ENCODE measurements at regions not wholly inside any gene's neighbourhood (a gene's known extent, or its start where the extent isn't known, plus 50 kb on each side); places are given as distances from the start of the nearest gene placed in this dataset.

DNA sequence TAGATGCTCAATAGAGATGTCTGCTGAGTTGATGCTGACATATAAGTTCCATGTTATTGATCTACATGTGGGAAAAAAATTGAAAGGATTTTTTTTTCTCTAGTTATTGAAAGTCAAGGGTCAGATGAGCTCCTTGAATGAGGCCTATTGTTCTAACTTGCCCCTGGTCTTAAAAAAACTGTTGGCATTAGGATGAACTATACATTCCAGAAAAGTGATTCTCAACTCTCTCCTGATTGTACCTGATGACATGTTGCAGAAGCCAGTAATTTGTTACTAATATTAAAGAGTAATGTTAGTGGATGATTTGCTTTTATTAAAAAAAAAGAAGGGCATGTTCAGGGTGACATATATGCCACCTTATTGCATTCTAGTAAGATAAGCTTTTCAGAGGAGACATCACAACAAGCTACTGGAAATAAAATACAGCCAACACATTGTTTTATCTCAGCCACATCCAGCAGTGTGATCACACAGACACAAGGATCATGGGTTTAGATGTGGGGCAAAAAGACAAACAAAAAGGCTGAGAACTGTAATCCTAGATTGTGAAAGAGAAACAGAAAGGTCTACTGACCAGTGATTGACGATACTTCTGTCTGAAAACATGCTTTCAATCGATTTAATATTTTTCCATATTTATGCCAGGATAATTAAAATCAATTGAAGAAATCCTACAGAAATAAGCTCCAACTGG lies 1314.1 kb upstream of the C9orf72 start:
- Mint-ChIP-seq H3K27me3 (no peaks in the 10 kb centered on the region), H3K27ac (no peak overlapping the region), H3K9me3 (ENCODE audit: low read depth) (no peaks in the 10 kb centered on the region), H3K36me3 (no peaks in the 10 kb centered on the region), H3K4me3 (no peak overlapping the region), H3K4me1 (no peaks in the 10 kb centered on the region)
- CTCF ChIA-PET = no interaction called here
- no peak for DNase-seq
- no peak for ATAC-seq

GRCh38 chr9:28888806-28889205 lies 1315.5 kb upstream of the C9orf72 start:
- no peak overlapping the region for H3K27ac Mint-ChIP-seq
- no peaks in the 10 kb centered on the region for H3K4me1 Mint-ChIP-seq
- CTCF ChIA-PET = no interaction called here
- H3K27me3 Mint-ChIP-seq = no peaks in the 10 kb centered on the region
- ATAC-seq = no peak
- no peaks in the 10 kb centered on the region for H3K9me3 Mint-ChIP-seq (ENCODE audit: low read depth)
- DNase-seq = no peak
- no peak overlapping the region for H3K4me3 Mint-ChIP-seq
- no peaks in the 10 kb centered on the region for H3K36me3 Mint-ChIP-seq

GRCh38 chr9:28892538-28892937 lies 1319.3 kb upstream of the C9orf72 start:
- H3K9me3 Mint-ChIP-seq (ENCODE audit: low read depth) = no peaks in the 10 kb centered on the region
- H3K4me1 Mint-ChIP-seq = no peaks in the 10 kb centered on the region
- no peaks in the 10 kb centered on the region for H3K27me3 Mint-ChIP-seq
- CTCF ChIA-PET = no interaction called here
- no peak for ATAC-seq
- H3K27ac Mint-ChIP-seq = no peak overlapping the region
- H3K36me3 Mint-ChIP-seq = no peaks in the 10 kb centered on the region
- no peak for DNase-seq
- H3K4me3 Mint-ChIP-seq = no peak overlapping the region

DNA sequence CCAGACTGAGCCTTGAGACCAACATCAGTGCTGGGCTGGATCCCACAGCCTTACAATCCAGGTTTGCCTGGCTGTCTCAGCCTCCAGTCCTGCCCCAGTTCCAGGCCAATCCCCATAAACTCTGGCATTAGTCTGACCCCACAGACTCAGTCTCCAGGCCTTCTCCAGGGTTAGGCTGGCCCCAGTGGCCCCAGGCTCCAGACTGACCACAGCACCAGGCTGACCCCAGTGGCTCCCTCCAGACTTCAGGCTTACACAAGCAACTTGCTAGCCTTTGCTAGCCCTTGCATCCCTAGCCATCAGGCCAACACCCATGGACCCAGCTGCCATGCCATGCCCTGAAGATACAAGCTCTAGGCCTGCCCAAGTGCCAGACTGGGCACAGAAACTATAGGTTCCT lies 1326.0 kb upstream of the C9orf72 start:
- Mint-ChIP-seq H3K4me1 (no peaks in the 10 kb centered on the region), H3K36me3 (no peaks in the 10 kb centered on the region), H3K27me3 (no peaks in the 10 kb centered on the region), H3K9me3 (ENCODE audit: low read depth) (peaks cover 5% of the 10 kb centered on the region), H3K27ac (no peak overlapping the region), H3K4me3 (no peak overlapping the region)
- CTCF ChIA-PET = no interaction called here
- DNase-seq (no peak), ATAC-seq (no peak)

- ATAC-seq (no peak), DNase-seq (no peak)
- Mint-ChIP-seq H3K9me3 (ENCODE audit: low read depth) (peaks cover 5% of the 10 kb centered on the region), H3K27ac (no peak overlapping the region), H3K27me3 (no peaks in the 10 kb centered on the region), H3K4me3 (no peak overlapping the region), H3K36me3 (no peaks in the 10 kb centered on the region), H3K4me1 (no peaks in the 10 kb centered on the region)
- CTCF ChIA-PET = no interaction called here
These were observed 1326.6 kb upstream of the C9orf72 start for GRCh38 chr9:28899926-28900325.

DNA sequence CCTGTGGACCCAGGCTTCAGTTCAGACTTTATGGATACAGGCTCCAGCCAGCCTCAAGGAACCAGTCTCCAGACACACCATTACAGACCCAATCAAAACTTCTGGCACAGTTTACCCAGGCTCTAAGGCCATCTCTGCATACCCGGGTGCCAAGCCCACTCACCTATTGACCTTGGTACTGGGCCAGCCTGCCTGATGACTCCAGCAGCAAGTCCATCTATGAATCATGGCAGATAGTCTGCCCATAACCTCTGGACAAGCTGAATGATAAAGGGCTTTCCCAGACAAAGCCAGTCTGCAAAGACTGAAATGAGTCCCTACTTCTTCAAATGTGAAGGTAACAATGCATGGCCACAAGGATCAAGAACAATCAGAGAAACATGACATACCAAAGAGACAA lies 1327.1 kb upstream of the C9orf72 start:
- CTCF ChIA-PET = no interaction called here

GRCh38 chr9:28909526-28909925 lies 1336.2 kb upstream of the C9orf72 start:
- no peaks in the 10 kb centered on the region for H3K36me3 Mint-ChIP-seq
- ATAC-seq = no peak
- H3K27ac Mint-ChIP-seq = no peak overlapping the region
- CTCF ChIA-PET = no interaction called here
- H3K4me3 Mint-ChIP-seq = no peak overlapping the region
- DNase-seq = no peak
- peaks cover 1% of the 10 kb centered on the region for H3K9me3 Mint-ChIP-seq (ENCODE audit: low read depth)
- no peaks in the 10 kb centered on the region for H3K27me3 Mint-ChIP-seq
- no peaks in the 10 kb centered on the region for H3K4me1 Mint-ChIP-seq

More for the DNA sequence above, 1327.1 kb upstream of the C9orf72 start:
- no peak for DNase-seq
- Mint-ChIP-seq H3K4me3 (no peak overlapping the region), H3K4me1 (no peaks in the 10 kb centered on the region), H3K36me3 (no peaks in the 10 kb centered on the region), H3K9me3 (ENCODE audit: low read depth) (peaks cover 5% of the 10 kb centered on the region), H3K27ac (no peak overlapping the region), H3K27me3 (no peaks in the 10 kb centered on the region)
- no peak for ATAC-seq

- ATAC-seq (no peak), DNase-seq (no peak)
- no peaks in the 10 kb centered on the region for H3K9me3 Mint-ChIP-seq (ENCODE audit: low read depth)
- no peak overlapping the region for H3K27ac Mint-ChIP-seq
- CTCF ChIA-PET = no interaction called here
- no peaks in the 10 kb centered on the region for H3K4me1 Mint-ChIP-seq
- H3K36me3 Mint-ChIP-seq = no peaks in the 10 kb centered on the region
- H3K4me3 Mint-ChIP-seq = no peak overlapping the region
- no peaks in the 10 kb centered on the region for H3K27me3 Mint-ChIP-seq
These were observed 1339.3 kb upstream of the C9orf72 start for GRCh38 chr9:28912621-28913020.

DNA sequence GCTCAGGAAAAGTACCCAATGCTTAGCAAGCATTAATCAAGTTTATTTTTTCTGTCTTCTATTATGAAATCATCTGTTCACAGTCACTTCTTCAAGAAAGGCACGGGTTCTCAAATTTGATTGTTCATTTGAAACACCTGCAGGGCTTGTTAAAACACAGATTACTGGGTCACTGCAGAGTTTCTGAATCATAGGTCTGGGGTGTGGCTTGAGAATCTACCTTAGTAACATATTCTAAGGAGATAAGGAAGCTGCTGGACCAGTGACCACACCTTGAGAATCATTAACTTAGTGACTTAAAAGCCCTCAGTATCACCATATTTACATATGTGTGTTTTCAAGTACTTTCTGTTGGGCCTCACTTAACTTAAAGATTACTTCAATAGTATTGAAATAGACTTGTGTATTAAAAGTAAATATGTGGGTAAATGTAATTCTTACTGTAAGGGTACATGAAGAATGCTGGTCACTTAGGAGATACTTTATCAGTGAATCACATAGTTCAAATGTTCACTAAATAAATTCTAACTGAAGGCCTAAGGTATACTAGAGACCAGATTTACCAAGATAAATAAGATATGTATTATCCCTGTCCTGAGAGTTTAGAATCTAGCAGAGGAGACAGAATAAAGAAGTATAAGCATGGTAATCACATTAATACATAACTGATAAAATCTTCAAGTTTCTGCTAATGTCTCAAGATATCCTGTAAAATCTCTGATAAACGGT lies 1342.1 kb upstream of the C9orf72 start:
- no peaks in the 10 kb centered on the region for H3K36me3 Mint-ChIP-seq
- no peaks in the 10 kb centered on the region for H3K4me1 Mint-ChIP-seq
- no peak overlapping the region for H3K27ac Mint-ChIP-seq
- DNase-seq = no peak
- CTCF ChIA-PET = no interaction called here
- no peaks in the 10 kb centered on the region for H3K27me3 Mint-ChIP-seq
- no peak overlapping the region for H3K4me3 Mint-ChIP-seq
- H3K9me3 Mint-ChIP-seq (ENCODE audit: low read depth) = peaks cover 4% of the 10 kb centered on the region
- no peak for ATAC-seq

GRCh38 chr9:28916348-28916747 lies 1343.1 kb upstream of the C9orf72 start:
- CTCF ChIA-PET = no interaction called here
- Mint-ChIP-seq H3K27ac (no peak overlapping the region), H3K36me3 (no peaks in the 10 kb centered on the region), H3K9me3 (ENCODE audit: low read depth) (peaks cover 4% of the 10 kb centered on the region), H3K4me3 (no peak overlapping the region), H3K4me1 (no peaks in the 10 kb centered on the region), H3K27me3 (no peaks in the 10 kb centered on the region)
- DNase-seq (no peak), ATAC-seq (no peak)

- no peak overlapping the region for H3K27ac Mint-ChIP-seq
- no peaks in the 10 kb centered on the region for H3K4me1 Mint-ChIP-seq
- H3K36me3 Mint-ChIP-seq = no peaks in the 10 kb centered on the region
These were observed 1348.7 kb upstream of the C9orf72 start for GRCh38 chr9:28921857-28922500.

DNA sequence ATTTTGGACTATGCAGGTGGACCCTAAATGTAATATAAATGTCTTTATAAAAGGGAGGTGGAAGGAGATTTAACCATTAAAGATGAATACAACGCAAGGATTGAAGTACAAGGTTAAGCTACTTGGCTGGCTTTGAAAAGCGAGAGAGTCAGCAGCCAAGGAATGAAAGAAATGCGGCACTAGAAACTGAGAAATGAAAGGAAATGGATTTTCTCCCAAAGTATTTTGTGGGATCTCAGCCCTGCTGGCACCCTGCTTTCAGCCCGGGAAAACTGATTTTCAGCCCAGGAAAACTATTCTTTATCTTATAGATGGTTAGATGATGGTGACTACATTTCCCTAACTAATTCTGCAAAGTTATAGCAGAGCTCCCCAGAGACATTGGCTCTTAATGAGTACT lies 1349.6 kb upstream of the C9orf72 start:
- no peaks in the 10 kb centered on the region for H3K27me3 Mint-ChIP-seq
- no peaks in the 10 kb centered on the region for H3K36me3 Mint-ChIP-seq
- no peaks in the 10 kb centered on the region for H3K4me1 Mint-ChIP-seq
- peaks cover 4% of the 10 kb centered on the region for H3K9me3 Mint-ChIP-seq (ENCODE audit: low read depth)
- DNase-seq = no peak
- H3K4me3 Mint-ChIP-seq = no peak overlapping the region
- no peak overlapping the region for H3K27ac Mint-ChIP-seq
- CTCF ChIA-PET = no interaction called here
- ATAC-seq = no peak

More at GRCh38 chr9:28921857-28922500, 1348.7 kb upstream of the C9orf72 start:
- DNase-seq (no peak), ATAC-seq (no peak)
- CTCF ChIA-PET = no interaction called here
- Mint-ChIP-seq H3K9me3 (ENCODE audit: low read depth) (peaks cover 4% of the 10 kb centered on the region), H3K4me3 (no peak overlapping the region), H3K27me3 (no peaks in the 10 kb centered on the region)

DNA sequence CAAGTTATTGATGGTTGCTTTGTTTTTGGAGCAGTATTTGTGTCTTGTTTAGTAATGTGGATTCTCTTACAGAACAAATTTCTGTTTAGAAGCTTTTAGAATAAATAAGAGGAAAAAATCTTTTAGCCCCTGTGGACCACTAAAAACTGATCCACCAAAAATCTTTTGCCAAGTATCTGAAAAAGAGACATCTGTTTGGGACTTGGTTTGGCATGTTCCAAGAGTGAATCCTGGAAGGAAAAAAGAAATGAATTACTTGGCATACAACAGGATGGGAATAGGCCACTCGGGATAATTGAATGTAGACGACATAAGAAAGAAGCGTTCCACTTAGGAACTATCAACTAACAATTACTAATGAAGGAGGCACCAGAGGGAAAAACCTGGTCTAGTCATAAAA lies 1350.1 kb upstream of the C9orf72 start:
- H3K4me3 Mint-ChIP-seq = no peak overlapping the region
- peaks cover 3% of the 10 kb centered on the region for H3K9me3 Mint-ChIP-seq (ENCODE audit: low read depth)
- DNase-seq = no peak
- CTCF ChIA-PET = no interaction called here
- ATAC-seq = no peak
- no peaks in the 10 kb centered on the region for H3K36me3 Mint-ChIP-seq
- no peak overlapping the region for H3K27ac Mint-ChIP-seq
- H3K27me3 Mint-ChIP-seq = no peaks in the 10 kb centered on the region
- no peaks in the 10 kb centered on the region for H3K4me1 Mint-ChIP-seq

DNA sequence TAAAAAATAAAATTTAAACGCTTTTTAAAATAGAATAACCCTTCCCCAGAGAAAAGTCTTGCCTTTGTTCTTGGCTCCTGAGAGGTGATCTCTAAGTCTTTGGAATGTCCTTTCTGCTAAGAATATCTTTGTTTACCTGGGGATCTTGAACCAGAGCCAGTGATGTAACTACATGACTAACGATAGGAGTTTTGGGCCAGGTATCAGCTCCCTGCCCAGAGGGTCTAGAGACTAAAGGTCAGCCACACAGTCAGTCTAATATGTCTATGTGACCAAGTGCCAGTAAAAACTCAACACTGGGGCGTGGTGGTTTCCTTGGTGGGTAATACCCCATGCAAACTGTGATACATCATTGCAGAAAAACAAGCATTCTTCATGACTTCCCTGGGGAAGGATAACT lies 1351.9 kb upstream of the C9orf72 start:
- Mint-ChIP-seq H3K4me1 (no peaks in the 10 kb centered on the region), H3K36me3 (no peaks in the 10 kb centered on the region), H3K9me3 (ENCODE audit: low read depth) (no peaks in the 10 kb centered on the region), H3K27ac (no peak overlapping the region), H3K27me3 (no peaks in the 10 kb centered on the region), H3K4me3 (no peak overlapping the region)
- CTCF ChIA-PET = no interaction called here
- ATAC-seq (no peak), DNase-seq (no peak)

All from activated CD8-positive, alpha-beta memory T cell treated with anti-CD3 and anti-CD28 coated beads, Interleukin-2, amount 10 ng/mL, durations not matched to agents 7 days and 5 days (primary cell).